Fibroblast of lung (primary cell): ENCODE measurements at regions not wholly inside any gene's neighbourhood (a gene's known extent, or its start where the extent isn't known, plus 50 kb on each side); places are given as distances from the start of the nearest gene placed in this dataset.

ENCODE experiments used
- DNase-seq, 2 donors: peaks; one replicate each; pipeline versions ENCODE4 v3.0.0 to v3.0.0-alpha.2; 2010; ENCODE audit warnings: low read depth in 2 of 2
- H2AFZ ChIP-seq: 2 replicates; pipeline ENCODE4 v1.5.1; 2012; ENCODE audit warnings: low read length, control low read depth, inconsistent platforms
- H3K27ac ChIP-seq: 2 replicates; pipeline ENCODE4 v1.5.1; 2011; ENCODE audit warnings: low read length, control low read depth; ENCODE audit not compliant: insufficient read depth
- H3K27me3 ChIP-seq: 2 replicates; pipeline ENCODE4 v1.5.1; 2011; ENCODE audit warnings: mild to moderate bottlenecking, low read length; ENCODE audit not compliant: control insufficient read depth, insufficient read depth
- H3K36me3 ChIP-seq: 2 replicates; pipeline ENCODE4 v1.5.1; 2011; ENCODE audit warnings: low read length; ENCODE audit not compliant: control insufficient read depth, insufficient read depth
- H3K4me1 ChIP-seq: 2 replicates; pipeline ENCODE4 v1.5.1; 2011; ENCODE audit warnings: low read length; ENCODE audit not compliant: control insufficient read depth, insufficient read depth; ENCODE audit errors: extremely low read depth
- H3K4me2 ChIP-seq: 2 replicates; pipeline ENCODE4 v1.5.1; 2011; ENCODE audit warnings: low read length, control low read depth; ENCODE audit not compliant: insufficient read depth; ENCODE audit errors: extremely low read depth
- H3K4me3 ChIP-seq, 4 experiments: fragments of 200-600 bp in 1 of 4; sonication (generic) in 1 of 4; replicated peaks in 1 of 4; 2 replicates each; pipeline ENCODE4 v1.5.1; 2011 to 2016; ENCODE audit warnings: low read length in 4 of 4, low read depth in 3 of 4, mild to moderate bottlenecking in 3 of 4, control low read depth in 2 of 4, inconsistent platforms in 1 of 4, mixed read lengths in 1 of 4; ENCODE audit not compliant: insufficient read depth in 1 of 4; ENCODE audit errors: control extremely low read depth in 1 of 4
- H3K79me2 ChIP-seq: 2 replicates; pipeline ENCODE4 v1.5.1; 2012; ENCODE audit warnings: mild to moderate bottlenecking, low read length, inconsistent platforms; ENCODE audit not compliant: control insufficient read depth, insufficient read depth
- H3K9ac ChIP-seq: 2 replicates; pipeline ENCODE4 v1.5.1; 2011; ENCODE audit warnings: mild to moderate bottlenecking, low read length, control low read depth; ENCODE audit not compliant: insufficient read depth
- H3K9me3 ChIP-seq: 2 replicates; pipeline ENCODE4 v1.5.1; 2012; ENCODE audit warnings: low read depth, low read length; ENCODE audit not compliant: control insufficient read depth, insufficient read depth
- H4K20me1 ChIP-seq: 2 replicates; pipeline ENCODE4 v1.5.1; 2011; ENCODE audit warnings: low read length; ENCODE audit not compliant: control insufficient read depth, insufficient read depth; ENCODE audit errors: extremely low read depth
- EZH2 ChIP-seq: IDR thresholded peaks from 2 replicates; pipeline ENCODE4 v1.5.1; 2012; ENCODE audit warnings: low read length, control low read depth, mild to moderate bottlenecking; ENCODE audit errors: missing control alignments
- TF ChIP-seq, protein P1 (sequence below), 2 donors: IDR thresholded peaks in 1 of 2; conservative IDR thresholded peaks in 1 of 2; 1 replicate in 1 of 2; 2 replicates in 1 of 2; pipeline ENCODE4 v1.5.1; 2011 to 2012; ENCODE audit warnings: low read length in 2 of 2, control low read depth in 1 of 2, inconsistent platforms in 1 of 2, low read depth in 1 of 2, mild to moderate bottlenecking in 1 of 2

DNA sequence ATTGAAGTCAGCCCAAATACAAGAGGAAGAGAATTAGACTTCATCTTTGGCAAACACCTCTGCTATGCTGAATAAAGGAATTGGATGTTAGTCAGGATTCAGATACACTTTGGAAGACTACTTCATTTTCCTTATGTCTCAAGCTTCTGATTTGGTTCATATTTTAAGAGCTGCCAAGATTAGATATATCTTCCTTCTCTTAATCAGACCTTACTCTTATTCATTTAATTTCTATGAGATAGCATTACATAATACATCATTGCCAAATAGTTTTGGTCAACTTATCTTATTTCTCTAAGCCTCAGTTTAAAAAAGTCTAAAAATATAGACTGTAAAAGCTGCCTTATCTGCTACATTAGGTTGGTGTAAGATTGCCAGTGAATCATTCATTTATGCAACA lies 330.6 kb upstream of the NAV3 start:
- no peaks in the 10 kb centered on the region for H3K4me1 ChIP-seq
- H2AFZ ChIP-seq, result no peak overlapping the region
- no peaks in the 10 kb centered on the region for H3K79me2 ChIP-seq
- TF ChIP-seq, protein P1, sequence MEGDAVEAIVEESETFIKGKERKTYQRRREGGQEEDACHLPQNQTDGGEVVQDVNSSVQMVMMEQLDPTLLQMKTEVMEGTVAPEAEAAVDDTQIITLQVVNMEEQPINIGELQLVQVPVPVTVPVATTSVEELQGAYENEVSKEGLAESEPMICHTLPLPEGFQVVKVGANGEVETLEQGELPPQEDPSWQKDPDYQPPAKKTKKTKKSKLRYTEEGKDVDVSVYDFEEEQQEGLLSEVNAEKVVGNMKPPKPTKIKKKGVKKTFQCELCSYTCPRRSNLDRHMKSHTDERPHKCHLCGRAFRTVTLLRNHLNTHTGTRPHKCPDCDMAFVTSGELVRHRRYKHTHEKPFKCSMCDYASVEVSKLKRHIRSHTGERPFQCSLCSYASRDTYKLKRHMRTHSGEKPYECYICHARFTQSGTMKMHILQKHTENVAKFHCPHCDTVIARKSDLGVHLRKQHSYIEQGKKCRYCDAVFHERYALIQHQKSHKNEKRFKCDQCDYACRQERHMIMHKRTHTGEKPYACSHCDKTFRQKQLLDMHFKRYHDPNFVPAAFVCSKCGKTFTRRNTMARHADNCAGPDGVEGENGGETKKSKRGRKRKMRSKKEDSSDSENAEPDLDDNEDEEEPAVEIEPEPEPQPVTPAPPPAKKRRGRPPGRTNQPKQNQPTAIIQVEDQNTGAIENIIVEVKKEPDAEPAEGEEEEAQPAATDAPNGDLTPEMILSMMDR (conservative IDR thresholded peaks at IDR 0.05 in 1 of 2, IDR thresholded peaks at IDR 0.05 in 1 of 2; ENCODE audit: low read depth in 1 of 2, low read length in 2 of 2), result no peak
- TF ChIP-seq EZH2, result no peak
- H3K4me2 ChIP-seq, result no peak overlapping the region
- no peak overlapping the region for H3K27ac ChIP-seq
- no peaks in the 10 kb centered on the region for H4K20me1 ChIP-seq
- peak in 1 of 2 donors; percentile 75 for DNase-seq
- no peaks in the 10 kb centered on the region for H3K27me3 ChIP-seq
- no peaks in the 10 kb centered on the region for H3K9me3 ChIP-seq
- no peaks in the 10 kb centered on the region for H3K36me3 ChIP-seq
- H3K4me3 ChIP-seq, result no peak overlapping the region
- H3K9ac ChIP-seq, result no peak overlapping the region

DNA sequence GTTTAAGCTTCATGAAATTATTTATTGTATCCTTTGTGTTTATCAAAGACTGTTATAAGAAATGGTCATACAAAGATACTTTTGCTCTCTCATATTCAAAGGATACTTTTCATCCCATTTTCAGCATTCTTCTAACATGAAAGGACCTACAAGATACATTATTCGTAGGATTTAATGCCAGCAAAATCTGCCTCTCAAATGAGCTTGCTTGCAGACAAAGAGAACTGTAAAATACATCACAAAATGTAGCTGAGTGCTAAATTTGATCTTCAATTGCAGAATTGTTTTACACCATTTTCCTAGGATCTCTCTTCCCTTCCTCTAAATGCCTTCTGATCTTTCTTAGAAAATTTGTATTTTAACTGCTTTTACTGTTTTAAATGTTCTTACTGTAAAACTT lies 333.0 kb upstream of the NAV3 start:
- H3K27ac ChIP-seq, result no peak overlapping the region
- H4K20me1 ChIP-seq, result no peaks in the 10 kb centered on the region

DNA sequence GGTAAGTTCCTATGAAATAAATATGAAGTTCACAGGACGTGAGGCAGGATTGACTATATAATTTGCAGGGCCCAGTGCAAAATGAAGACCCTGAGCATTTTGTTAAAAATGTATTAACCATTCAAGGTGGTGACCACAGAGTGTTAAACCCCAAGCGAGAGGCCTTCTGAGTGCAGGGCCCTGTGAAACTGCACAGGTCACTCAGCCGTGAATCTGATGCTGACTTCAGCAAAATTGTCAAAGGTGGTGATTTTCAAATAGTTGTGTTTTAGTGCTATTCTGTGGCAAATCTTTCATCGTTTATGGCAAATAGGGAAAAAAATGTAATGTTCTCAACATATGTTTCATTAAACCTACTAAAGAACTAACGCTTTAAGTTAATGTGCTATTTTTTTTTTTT lies 334.0 kb upstream of the NAV3 start:
- TF ChIP-seq, protein P1 (conservative IDR thresholded peaks at IDR 0.05 in 1 of 2, IDR thresholded peaks at IDR 0.05 in 1 of 2; ENCODE audit: low read depth in 1 of 2, low read length in 2 of 2), result no peak
- TF ChIP-seq EZH2, result no peak
- H3K4me1 ChIP-seq, result no peaks in the 10 kb centered on the region
- H4K20me1 ChIP-seq, result no peaks in the 10 kb centered on the region
- no peak overlapping the region for H3K4me2 ChIP-seq
- no peaks in the 10 kb centered on the region for H3K9me3 ChIP-seq
- no peak overlapping the region for H3K27ac ChIP-seq
- H3K4me3 ChIP-seq, result no peak overlapping the region
- H3K9ac ChIP-seq, result no peak overlapping the region
- no peak overlapping the region for H2AFZ ChIP-seq
- H3K79me2 ChIP-seq, result no peaks in the 10 kb centered on the region
- no peaks in the 10 kb centered on the region for H3K27me3 ChIP-seq
- no peak for DNase-seq
- H3K36me3 ChIP-seq, result no peaks in the 10 kb centered on the region

More for the DNA sequence above, 333.0 kb upstream of the NAV3 start:
- Histone ChIP-seq H3K9me3 (no peaks in the 10 kb centered on the region), H3K79me2 (no peaks in the 10 kb centered on the region), H3K4me1 (no peaks in the 10 kb centered on the region), H3K4me2 (no peak overlapping the region), H3K27me3 (no peaks in the 10 kb centered on the region), H3K9ac (no peak overlapping the region), H3K4me3 (no peak overlapping the region), H2AFZ (no peak overlapping the region), H3K36me3 (no peaks in the 10 kb centered on the region)
- no peak for DNase-seq
- no peak for TF ChIP-seq EZH2
- TF ChIP-seq, protein P1 (conservative IDR thresholded peaks at IDR 0.05 in 1 of 2, IDR thresholded peaks at IDR 0.05 in 1 of 2; ENCODE audit: low read depth in 1 of 2, low read length in 2 of 2), result no peak
